A549 (cell line): ENCODE measurements at regions not wholly inside any gene's neighbourhood (a gene's known extent, or its start where the extent isn't known, plus 50 kb on each side); places are given as distances from the start of the nearest gene placed in this dataset.

ENCODE experiments used
- ATAC-seq, 2 experiments: fragments of 200-7000 bp in 1 of 2; fragments of >200 bp in 1 of 2; cut with Nextera tagmentation in 1 of 2; cut with Tn5 transposase in 1 of 2; 3 replicates each; pipeline versions ENCODE4 v1.8.0 to v1.9.1; 2018 to 2020; ENCODE audit warnings: mild to moderate bottlenecking in 1 of 2, moderate library complexity in 1 of 2
- CTCF ChIA-PET: fragments of 300-600 bp; sonication (Branson Sonifier 250); formaldehyde crosslinking; extraction: SDS; loops from one replicate; lab custom pipeline; 2021; ENCODE audit warnings: antibody characterized with exemption, inconsistent platforms; lab: Yijun Ruan, JAX
- POLR2A ChIA-PET: fragments of 350-600 bp; formaldehyde crosslinking; extraction: SDS; loops from one replicate; lab custom pipeline; 2021; ENCODE audit warnings: antibody characterized with exemption, inconsistent platforms; lab: Yijun Ruan, JAX
- DNase-seq, 2 experiments: peaks; one replicate each; pipeline versions ENCODE4 v3.0.0 to v3.0.0-alpha.2; 2011 to 2016; ENCODE audit warnings: low read depth in 1 of 2, low spot score in 1 of 2
- FAIRE-seq: peaks from 2 replicates; lab custom pipeline; 2011; peaks lifted over from hg19 to GRCh38; lab: Jason Lieb, UNC
- H3K27ac ChIP-seq, 2 experiments: fragments of >200 bp; sonication (Bioruptor Twin); formaldehyde crosslinking; 3 replicates each; pipeline ENCODE4 v1.5.1; 2016 to 2017
- H3K4me1 ChIP-seq: fragments of >200 bp; sonication (Bioruptor Twin); formaldehyde crosslinking; 3 replicates; pipeline ENCODE4 v1.6.1; 2016
- H3K4me2 ChIP-seq: fragments of >200 bp; sonication (Bioruptor Twin); formaldehyde crosslinking; 3 replicates; pipeline ENCODE4 v1.6.1; 2016
- H3K4me3 ChIP-seq: fragments of >200 bp; sonication (Bioruptor Twin); formaldehyde crosslinking; 3 replicates; pipeline ENCODE4 v1.5.1; 2016
- H3K9me3 ChIP-seq: fragments of >200 bp; sonication (Bioruptor Twin); formaldehyde crosslinking; 3 replicates; pipeline ENCODE4 v1.6.1; 2016
- ATOH8 ChIP-seq: fragments of 250-450 bp; sonication (Bioruptor Pico); IDR thresholded peaks from 2 replicates; pipeline ENCODE4 v1.5.0; 2020; ENCODE audit warnings: low read depth, mild to moderate bottlenecking, moderate library complexity
- BCL3 ChIP-seq: fragments of >200 bp; sonication (Bioruptor Twin); formaldehyde crosslinking; IDR thresholded peaks from 3 replicates; pipeline ENCODE4 v1.6.1; 2016
- BHLHE40 ChIP-seq: IDR thresholded peaks from 2 replicates; pipeline ENCODE4 v1.6.1; 2012; ENCODE audit warnings: low read depth, low read length, inconsistent platforms
- CBX2 ChIP-seq: fragments of 200-600 bp; sonication (generic); IDR thresholded peaks from 2 replicates; pipeline ENCODE4 v1.6.1; 2016; ENCODE audit warnings: low read depth, mild to moderate bottlenecking, borderline replicate concordance
- CHD4 ChIP-seq: fragments of 200-600 bp; sonication (generic); IDR thresholded peaks from 2 replicates; pipeline ENCODE4 v1.6.1; 2016; ENCODE audit warnings: antibody characterized with exemption, mild to moderate bottlenecking, borderline replicate concordance
- EHF ChIP-seq: fragments of 250-450 bp; sonication (Bioruptor Pico); IDR thresholded peaks from 2 replicates; pipeline ENCODE4 v1.5.0; 2020; ENCODE audit warnings: mild to moderate bottlenecking
- ESRRA ChIP-seq: fragments of 150-350 bp; IDR thresholded peaks from 2 replicates; pipeline ENCODE4 v1.6.1; 2014; ENCODE audit warnings: mild to moderate bottlenecking, low read length, borderline replicate concordance
- FOSB ChIP-seq: fragments of 250-450 bp; sonication (Bioruptor Pico); IDR thresholded peaks from 2 replicates; pipeline ENCODE4 v1.5.0; 2020; ENCODE audit warnings: mild to moderate bottlenecking, moderate library complexity
- FOSL2 ChIP-seq, 2 experiments: fragments of 450-650 bp in 1 of 2; fragments of >200 bp in 1 of 2; sonication (Bioruptor Twin) in 1 of 2; formaldehyde crosslinking; IDR thresholded peaks; 2 replicates each; pipeline versions ENCODE4 v1.5.0 to v1.6.1; 2016 to 2020; ENCODE audit warnings: mild to moderate bottlenecking in 1 of 2, moderate library complexity in 1 of 2
- FOXS1 ChIP-seq: fragments of 250-450 bp; sonication (Bioruptor Pico); IDR thresholded peaks from 2 replicates; pipeline ENCODE4 v1.5.0; 2020; ENCODE audit warnings: mild to moderate bottlenecking, moderate library complexity
- GATA3 ChIP-seq: IDR thresholded peaks from 2 replicates; pipeline ENCODE4 v1.6.1; 2012; ENCODE audit warnings: borderline replicate concordance
- HES2 ChIP-seq: fragments of >200 bp; sonication (Bioruptor Twin); formaldehyde crosslinking; IDR thresholded peaks from 2 replicates; pipeline ENCODE4 v1.6.1; 2016
- HEYL ChIP-seq: fragments of 250-450 bp; sonication (Bioruptor Pico); IDR thresholded peaks from 2 replicates; pipeline ENCODE4 v1.8.0; 2021; ENCODE audit warnings: mild to moderate bottlenecking, moderate library complexity
- HOXA7 ChIP-seq: fragments of 250-450 bp; sonication (Bioruptor Pico); IDR thresholded peaks from 2 replicates; pipeline ENCODE4 v1.5.0; 2020; ENCODE audit warnings: mild to moderate bottlenecking, moderate library complexity
- JUN ChIP-seq, 2 experiments: fragments of >200 bp; sonication (Bioruptor Twin); formaldehyde crosslinking; IDR thresholded peaks; 2 replicates in 1 of 2; 3 replicates in 1 of 2; pipeline ENCODE4 v1.6.1; 2016 to 2017
- MYC ChIP-seq: IDR thresholded peaks from 2 replicates; pipeline ENCODE4 v1.6.1; 2012; ENCODE audit warnings: mild to moderate bottlenecking, inconsistent platforms, low read length, improper control_type of control experiment, borderline replicate concordance
- NR3C1 ChIP-seq: fragments of >200 bp; sonication (Bioruptor Twin); formaldehyde crosslinking; IDR thresholded peaks from 3 replicates; pipeline ENCODE4 v1.6.1; 2017
- PHF8 ChIP-seq: fragments of 200-600 bp; sonication (generic); IDR thresholded peaks from 2 replicates; pipeline ENCODE4 v1.6.1; 2016; ENCODE audit warnings: low read depth, mild to moderate bottlenecking, antibody characterized with exemption, moderate library complexity, borderline replicate concordance
- POLR2AphosphoS2 ChIP-seq: conservative IDR thresholded peaks from 2 replicates; pipeline ENCODE4 v1.6.1; 2012; ENCODE audit warnings: low read length, improper control_type of control experiment, inconsistent platforms
- SMC3 ChIP-seq: fragments of >200 bp; sonication (Bioruptor Twin); formaldehyde crosslinking; IDR thresholded peaks from 3 replicates; pipeline ENCODE4 v1.6.1; 2018; ENCODE audit warnings: inconsistent platforms
- ZFP36 ChIP-seq: fragments of 450-650 bp; IDR thresholded peaks from 2 replicates; pipeline ENCODE4 v1.6.1; 2014; ENCODE audit warnings: borderline replicate concordance; ENCODE audit not compliant: partially characterized antibody
- ZSCAN20 ChIP-seq: fragments of 250-450 bp; sonication (Bioruptor Pico); IDR thresholded peaks from 2 replicates; pipeline ENCODE4 v1.8.0; 2022; ENCODE audit warnings: mild to moderate bottlenecking, moderate library complexity
- WGBS: methylation state at CpG from one replicate; pipeline ENCODE4 v1.1.6; 2017; ENCODE audit errors: missing lambda C conversion rate; 5-methylcytosine and 5-hydroxymethylcytosine counted together

- Histone ChIP-seq H3K4me2 (peak overlapping the region; percentile 38; the same call in 2 of the 3 replicates), H3K9me3 (peaks cover 5% of the 10 kb centered on the region; the same call in 2 of the 3 replicates), H3K4me1 (peaks cover 51% of the 10 kb centered on the region), H3K4me3 (no peak overlapping the region), H3K27ac (no peak overlapping the region)
- FAIRE-seq (no peak), DNase-seq (peak in 1 of 2 experiments; percentile 46), ATAC-seq (no peak)
- ChIA-PET CTCF (interaction anchor here (0.8 kb wide), 1 partner anchor 1114 kb away, joined by 3 read pairs; no protein-coding TSS in a partner anchor), POLR2A (no interaction called here)
- TF ChIP-seq CHD4 = no peak
- TF ChIP-seq BCL3 = no peak
- TF ChIP-seq JUN (IDR thresholded peaks at IDR 0.05) = no peak
- no peak for TF ChIP-seq HES2
- TF ChIP-seq HOXA7 (CRISPR knock-in tag) = no peak
- TF ChIP-seq ATOH8 (CRISPR knock-in tag) = no peak
- TF ChIP-seq CBX2 = no peak
- no peak for TF ChIP-seq PHF8
- TF ChIP-seq BHLHE40 = no peak
- no peak for TF ChIP-seq FOXS1
- 36% methylated on average over 7 of the region's 7 CpGs for WGBS
Observed at GRCh38 chr2:2660789-2661355, 329.8 kb upstream of the MYT1L start.

GRCh38 chr2:2657121-2657962, 326.3 kb upstream of the MYT1L start:
- no peak overlapping the region for H3K4me2 ChIP-seq
- WGBS = 52% methylated on average over 15 of the region's 15 CpGs
- POLR2A ChIA-PET = no interaction called here
- peaks cover 18% of the 10 kb centered on the region for H3K4me1 ChIP-seq
- peaks cover 5% of the 10 kb centered on the region; the same call in 2 of the 3 replicates for H3K9me3 ChIP-seq
- ATAC-seq (no peak), DNase-seq (no peak), FAIRE-seq (no peak)
- TF ChIP-seq MYC (no peak), EHF (CRISPR knock-in tag) (no peak), BCL3 (no peak), POLR2AphosphoS2 (no peak), ZSCAN20 (CRISPR knock-in tag) (no peak), CHD4 (no peak), NR3C1 (no peak), ZFP36 (no peak), HOXA7 (CRISPR knock-in tag) (no peak), HEYL (CRISPR knock-in tag) (no peak), SMC3 (no peak), GATA3 (no peak), FOSB (CRISPR knock-in tag) (no peak), FOSL2 (IDR thresholded peaks at IDR 0.05) (no peak), FOSL2 (CRISPR knock-in tag; IDR thresholded peaks at IDR 0.05) (no peak), ESRRA (no peak), PHF8 (no peak)
- no peak overlapping the region for H3K4me3 ChIP-seq
- no peak overlapping the region for H3K27ac ChIP-seq
- CTCF ChIA-PET = interaction anchor here (0.6 kb wide), 1 partner anchor 22 kb away, joined by 3 read pairs; no protein-coding TSS in a partner anchor
